A549 (cell line): ENCODE measurements at regions not wholly inside any gene's neighbourhood (a gene's known extent, or its start where the extent isn't known, plus 50 kb on each side); places are given as distances from the start of the nearest gene placed in this dataset.

Source experiments
- ATAC-seq, 2 experiments: fragments of 200-7000 bp in 1 of 2; fragments of >200 bp in 1 of 2; cut with Nextera tagmentation in 1 of 2; cut with Tn5 transposase in 1 of 2; 3 replicates each; pipeline versions ENCODE4 v1.8.0 to v1.9.1; 2018 to 2020; ENCODE audit warnings: mild to moderate bottlenecking in 1 of 2, moderate library complexity in 1 of 2
- CTCF ChIA-PET: fragments of 300-600 bp; sonication (Branson Sonifier 250); formaldehyde crosslinking; extraction: SDS; loops from one replicate; lab custom pipeline; 2021; ENCODE audit warnings: antibody characterized with exemption, inconsistent platforms; lab: Yijun Ruan, JAX
- POLR2A ChIA-PET: fragments of 350-600 bp; formaldehyde crosslinking; extraction: SDS; loops from one replicate; lab custom pipeline; 2021; ENCODE audit warnings: antibody characterized with exemption, inconsistent platforms; lab: Yijun Ruan, JAX
- DNase-seq, 2 experiments: peaks; one replicate each; pipeline versions ENCODE4 v3.0.0 to v3.0.0-alpha.2; 2011 to 2016; ENCODE audit warnings: low read depth in 1 of 2, low spot score in 1 of 2
- FAIRE-seq: peaks from 2 replicates; lab custom pipeline; 2011; peaks lifted over from hg19 to GRCh38; lab: Jason Lieb, UNC
- H3K27ac ChIP-seq, 2 experiments: fragments of >200 bp; sonication (Bioruptor Twin); formaldehyde crosslinking; 3 replicates each; pipeline ENCODE4 v1.5.1; 2016 to 2017
- H3K4me1 ChIP-seq: fragments of >200 bp; sonication (Bioruptor Twin); formaldehyde crosslinking; 3 replicates; pipeline ENCODE4 v1.6.1; 2016
- H3K4me2 ChIP-seq: fragments of >200 bp; sonication (Bioruptor Twin); formaldehyde crosslinking; 3 replicates; pipeline ENCODE4 v1.6.1; 2016
- H3K4me3 ChIP-seq: fragments of >200 bp; sonication (Bioruptor Twin); formaldehyde crosslinking; 3 replicates; pipeline ENCODE4 v1.5.1; 2016
- H3K9me3 ChIP-seq: fragments of >200 bp; sonication (Bioruptor Twin); formaldehyde crosslinking; 3 replicates; pipeline ENCODE4 v1.6.1; 2016
- ATOH8 ChIP-seq: fragments of 250-450 bp; sonication (Bioruptor Pico); IDR thresholded peaks from 2 replicates; pipeline ENCODE4 v1.5.0; 2020; ENCODE audit warnings: low read depth, mild to moderate bottlenecking, moderate library complexity
- CBX8 ChIP-seq: fragments of 200-600 bp; sonication (generic); IDR thresholded peaks from 2 replicates; pipeline ENCODE4 v1.6.1; 2016
- CHD2 ChIP-seq: fragments of 150-350 bp; IDR thresholded peaks from 2 replicates; pipeline ENCODE4 v1.6.1; 2014; ENCODE audit warnings: low read length; ENCODE audit not compliant: partially characterized antibody
- CHD4 ChIP-seq: fragments of 200-600 bp; sonication (generic); IDR thresholded peaks from 2 replicates; pipeline ENCODE4 v1.6.1; 2016; ENCODE audit warnings: antibody characterized with exemption, mild to moderate bottlenecking, borderline replicate concordance
- EP300 ChIP-seq, 2 experiments: fragments of >200 bp; sonication (Bioruptor Twin); formaldehyde crosslinking; IDR thresholded peaks; 2 replicates in 1 of 2; 3 replicates in 1 of 2; pipeline ENCODE4 v1.6.1; 2016 to 2017
- ESRRA ChIP-seq: fragments of 150-350 bp; IDR thresholded peaks from 2 replicates; pipeline ENCODE4 v1.6.1; 2014; ENCODE audit warnings: mild to moderate bottlenecking, low read length, borderline replicate concordance
- FOSB ChIP-seq: fragments of 250-450 bp; sonication (Bioruptor Pico); IDR thresholded peaks from 2 replicates; pipeline ENCODE4 v1.5.0; 2020; ENCODE audit warnings: mild to moderate bottlenecking, moderate library complexity
- GATA3 ChIP-seq: IDR thresholded peaks from 2 replicates; pipeline ENCODE4 v1.6.1; 2012; ENCODE audit warnings: borderline replicate concordance
- HDAC2 ChIP-seq: fragments of 200-600 bp; sonication (generic); IDR thresholded peaks from 2 replicates; pipeline ENCODE4 v1.6.1; 2016
- HES2 ChIP-seq: fragments of >200 bp; sonication (Bioruptor Twin); formaldehyde crosslinking; IDR thresholded peaks from 2 replicates; pipeline ENCODE4 v1.6.1; 2016
- HOXB13 ChIP-seq: fragments of 250-450 bp; sonication (Bioruptor Pico); IDR thresholded peaks from 2 replicates; pipeline ENCODE4 v1.5.0; 2020; ENCODE audit warnings: low read depth, mild to moderate bottlenecking, moderate library complexity
- KDM5A ChIP-seq: fragments of 200-600 bp; sonication (generic); IDR thresholded peaks from 2 replicates; pipeline ENCODE4 v1.6.1; 2016; ENCODE audit warnings: antibody characterized with exemption, mild to moderate bottlenecking
- MAX ChIP-seq: IDR thresholded peaks from 2 replicates; pipeline ENCODE4 v1.6.1; 2012
- MYC ChIP-seq: IDR thresholded peaks from 2 replicates; pipeline ENCODE4 v1.6.1; 2012; ENCODE audit warnings: mild to moderate bottlenecking, inconsistent platforms, low read length, improper control_type of control experiment, borderline replicate concordance
- NFE2L2 ChIP-seq: fragments of 150-350 bp; conservative IDR thresholded peaks from 2 replicates; pipeline ENCODE4 v1.6.1; 2014; ENCODE audit warnings: low read length
- POLR2AphosphoS2 ChIP-seq: conservative IDR thresholded peaks from 2 replicates; pipeline ENCODE4 v1.6.1; 2012; ENCODE audit warnings: low read length, improper control_type of control experiment, inconsistent platforms
- RARB ChIP-seq: fragments of 250-450 bp; sonication (Bioruptor Pico); IDR thresholded peaks from 2 replicates; pipeline ENCODE4 v1.8.0; 2021; ENCODE audit warnings: mild to moderate bottlenecking, moderate library complexity
- RCOR1 ChIP-seq: fragments of 150-350 bp; IDR thresholded peaks from 2 replicates; pipeline ENCODE4 v1.6.1; 2014; ENCODE audit warnings: antibody characterized with exemption, low read length, low read depth
- REST ChIP-seq: fragments of 200-600 bp; sonication (generic); IDR thresholded peaks from 2 replicates; pipeline ENCODE4 v1.6.1; 2016; ENCODE audit warnings: antibody characterized with exemption, mild to moderate bottlenecking, moderate library complexity
- TP53 ChIP-seq: fragments of 250-450 bp; sonication (Bioruptor Pico); IDR thresholded peaks from 2 replicates; pipeline ENCODE4 v1.5.0; 2021; ENCODE audit warnings: mild to moderate bottlenecking, moderate library complexity
- ZC3H11A ChIP-seq: fragments of 450-650 bp; IDR thresholded peaks from 2 replicates; pipeline ENCODE4 v1.6.1; 2014; ENCODE audit warnings: antibody characterized with exemption, mild to moderate bottlenecking
- ZNF302 ChIP-seq: fragments of 250-450 bp; sonication (Bioruptor Pico); IDR thresholded peaks from 2 replicates; pipeline ENCODE4 v1.9.0; 2021; ENCODE audit warnings: inconsistent platforms, mild to moderate bottlenecking, moderate library complexity
- WGBS: methylation state at CpG from one replicate; pipeline ENCODE4 v1.1.6; 2017; ENCODE audit errors: missing lambda C conversion rate; 5-methylcytosine and 5-hydroxymethylcytosine counted together
- TF ChIP-seq, protein P1 (sequence below): IDR thresholded peaks from 2 replicates; pipeline ENCODE4 v1.6.1; 2012; ENCODE audit warnings: low read depth, borderline replicate concordance
- TF ChIP-seq, protein P2 (sequence below): fragments of >200 bp; sonication (Bioruptor Twin); formaldehyde crosslinking; IDR thresholded peaks from 3 replicates; pipeline ENCODE4 v1.5.1; 2016

- H3K4me2 ChIP-seq, result no peak overlapping the region
- 54% methylated on average over 21 of the region's 21 CpGs for WGBS
- ATAC-seq (no peak), DNase-seq (no peak), FAIRE-seq (no peak)
- no peak overlapping the region for H3K27ac ChIP-seq
- CTCF ChIA-PET, result no interaction called here
- POLR2A ChIA-PET, result no interaction called here
- no peaks in the 10 kb centered on the region for H3K4me1 ChIP-seq
- no peak overlapping the region for H3K4me3 ChIP-seq
- TF ChIP-seq ZNF302 (CRISPR knock-in tag), result no peak
- TF ChIP-seq ZC3H11A, result no peak
- no peak for TF ChIP-seq REST
- no peak for TF ChIP-seq RCOR1
- TF ChIP-seq MYC, result no peak
- TF ChIP-seq HES2, result no peak
- TF ChIP-seq, all 56 proteins: peak for 0
- H3K9me3 ChIP-seq, result no peaks in the 10 kb centered on the region
Observed at GRCh38 chr5:2128686-2129355, 246.1 kb upstream of the IRX4 start.

DNA sequence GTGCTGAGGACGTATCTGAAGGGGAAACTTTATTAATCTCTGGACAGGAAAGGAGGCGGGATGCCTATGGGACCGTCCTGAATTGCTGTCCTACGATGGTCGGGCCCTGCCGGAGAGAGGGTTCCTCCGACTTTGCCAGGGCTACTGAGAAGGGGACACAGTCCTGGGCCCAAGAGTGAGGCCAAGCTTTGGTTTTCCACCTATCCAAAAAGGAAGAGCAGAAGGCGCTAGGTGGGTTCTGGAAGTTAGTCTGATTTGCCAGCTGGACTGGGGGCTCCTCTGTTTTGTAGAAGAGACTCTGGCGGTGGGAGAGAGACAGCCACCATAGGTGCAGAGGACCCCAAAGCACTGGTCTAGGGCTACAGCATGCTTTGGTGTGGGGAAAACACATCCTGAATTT, 243.8 kb upstream of the IRX4 start:
- ChIA-PET POLR2A (no interaction called here), CTCF (interaction anchor here (0.6 kb wide), 1 partner anchor 133 kb away, joined by 3 read pairs; no protein-coding TSS in a partner anchor)
- WGBS, result 46% methylated on average over 9 of the region's 9 CpGs
- H3K4me1 ChIP-seq, result no peaks in the 10 kb centered on the region
- TF ChIP-seq RCOR1 (no peak), GATA3 (no peak), ESRRA (no peak), CBX8 (no peak)
- no peak for FAIRE-seq
- no peak for ATAC-seq
- H3K4me3 ChIP-seq, result no peak overlapping the region
- H3K27ac ChIP-seq, result no peak overlapping the region
- no peak overlapping the region for H3K4me2 ChIP-seq
- H3K9me3 ChIP-seq, result peaks cover 4% of the 10 kb centered on the region; the same call in 1 of the 3 replicates
- DNase-seq, result no peak

- H3K27ac ChIP-seq, result no peak overlapping the region
- H3K9me3 ChIP-seq, result peaks cover 4% of the 10 kb centered on the region; the same call in 1 of the 3 replicates
- H3K4me3 ChIP-seq, result no peak overlapping the region
- no peak for TF ChIP-seq HDAC2
- no peak for TF ChIP-seq TP53 (CRISPR knock-in tag)
- no peak for TF ChIP-seq EP300 (IDR thresholded peaks at IDR 0.05)
- TF ChIP-seq NFE2L2, result no peak
- TF ChIP-seq HES2, result no peak
- no peak for TF ChIP-seq ESRRA
- no peak for TF ChIP-seq HOXB13
- TF ChIP-seq, protein P1, sequence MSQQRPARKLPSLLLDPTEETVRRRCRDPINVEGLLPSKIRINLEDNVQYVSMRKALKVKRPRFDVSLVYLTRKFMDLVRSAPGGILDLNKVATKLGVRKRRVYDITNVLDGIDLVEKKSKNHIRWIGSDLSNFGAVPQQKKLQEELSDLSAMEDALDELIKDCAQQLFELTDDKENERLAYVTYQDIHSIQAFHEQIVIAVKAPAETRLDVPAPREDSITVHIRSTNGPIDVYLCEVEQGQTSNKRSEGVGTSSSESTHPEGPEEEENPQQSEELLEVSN, result no peak
- no peak for TF ChIP-seq CHD2
- TF ChIP-seq, protein P2, sequence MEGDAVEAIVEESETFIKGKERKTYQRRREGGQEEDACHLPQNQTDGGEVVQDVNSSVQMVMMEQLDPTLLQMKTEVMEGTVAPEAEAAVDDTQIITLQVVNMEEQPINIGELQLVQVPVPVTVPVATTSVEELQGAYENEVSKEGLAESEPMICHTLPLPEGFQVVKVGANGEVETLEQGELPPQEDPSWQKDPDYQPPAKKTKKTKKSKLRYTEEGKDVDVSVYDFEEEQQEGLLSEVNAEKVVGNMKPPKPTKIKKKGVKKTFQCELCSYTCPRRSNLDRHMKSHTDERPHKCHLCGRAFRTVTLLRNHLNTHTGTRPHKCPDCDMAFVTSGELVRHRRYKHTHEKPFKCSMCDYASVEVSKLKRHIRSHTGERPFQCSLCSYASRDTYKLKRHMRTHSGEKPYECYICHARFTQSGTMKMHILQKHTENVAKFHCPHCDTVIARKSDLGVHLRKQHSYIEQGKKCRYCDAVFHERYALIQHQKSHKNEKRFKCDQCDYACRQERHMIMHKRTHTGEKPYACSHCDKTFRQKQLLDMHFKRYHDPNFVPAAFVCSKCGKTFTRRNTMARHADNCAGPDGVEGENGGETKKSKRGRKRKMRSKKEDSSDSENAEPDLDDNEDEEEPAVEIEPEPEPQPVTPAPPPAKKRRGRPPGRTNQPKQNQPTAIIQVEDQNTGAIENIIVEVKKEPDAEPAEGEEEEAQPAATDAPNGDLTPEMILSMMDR, result no peak
- TF ChIP-seq MAX, result no peak
- no peak for TF ChIP-seq CHD4
- no peak for TF ChIP-seq KDM5A
- no peak for TF ChIP-seq RARB
- TF ChIP-seq RCOR1, result no peak
- TF ChIP-seq POLR2AphosphoS2, result no peak
- TF ChIP-seq FOSB, result no peak
- TF ChIP-seq ATOH8 (CRISPR knock-in tag), result no peak
- ChIA-PET POLR2A (no interaction called here), CTCF (no interaction called here)
- H3K4me2 ChIP-seq, result no peak overlapping the region
- no peaks in the 10 kb centered on the region for H3K4me1 ChIP-seq
- WGBS, result 9% methylated on average over 7 of the region's 7 CpGs
- FAIRE-seq, result no peak
- DNase-seq, result no peak
- no peak for ATAC-seq
Observed at GRCh38 chr5:2125901-2126265, 243.2 kb upstream of the IRX4 start.
